GM23248 (cell line): ENCODE measurements at regions not wholly inside any gene's neighbourhood (a gene's known extent, or its start where the extent isn't known, plus 50 kb on each side); places are given as distances from the start of the nearest gene placed in this dataset.

Source experiments
- EZH2 ChIP-seq: fragments of 200-600 bp; sonication (generic); IDR thresholded peaks from 2 replicates; pipeline ENCODE4 v1.6.1; 2018; ENCODE audit warnings: antibody characterized with exemption, mild to moderate bottlenecking; ENCODE audit not compliant: insufficient read depth, poor library complexity, severe bottlenecking
- EZH2phosphoT487 ChIP-seq: fragments of 200-600 bp; sonication (generic); IDR thresholded peaks from 2 replicates; pipeline ENCODE4 v1.6.1; 2018; ENCODE audit warnings: antibody characterized with exemption, moderate library complexity, mild to moderate bottlenecking, low read depth; ENCODE audit not compliant: insufficient read depth

DNA sequence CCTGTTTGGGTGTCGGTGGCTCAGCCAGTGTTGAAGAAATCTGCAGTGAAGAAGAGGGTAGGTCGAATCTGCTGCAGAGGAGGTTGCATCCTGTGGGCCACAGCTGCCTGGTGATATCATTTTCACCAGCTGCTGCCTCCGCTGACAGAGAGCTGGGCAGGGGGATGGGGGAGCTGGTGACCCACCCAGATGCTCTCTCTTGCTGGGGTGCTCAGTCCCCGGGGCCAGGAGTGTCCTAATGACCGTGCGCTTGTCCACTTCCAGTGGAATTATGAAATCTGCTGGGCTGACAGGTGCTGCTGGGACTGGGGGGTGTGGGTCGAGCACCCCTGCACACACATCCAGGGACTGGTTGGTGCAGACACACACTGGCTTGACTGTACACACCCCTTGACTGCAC lies 83.2 kb upstream of the IRX4 start:
- no peak for TF ChIP-seq EZH2
- no peak for TF ChIP-seq EZH2phosphoT487
